Testis (tissue), 2 donors: ENCODE measurements at regions not wholly inside any gene's neighbourhood (a gene's known extent, or its start where the extent isn't known, plus 50 kb on each side); places are given as distances from the start of the nearest gene placed in this dataset.
A peak's percentile ranks its signal among the peaks of the same experiment; 100 is the strongest.

Source experiments
- DNase-seq: peaks from one replicate; pipeline ENCODE4 v3.0.0-alpha.2; 2019
- H3K27ac ChIP-seq, 2 donors: fragments of 200-600 bp; sonication (generic); one replicate each; pipeline ENCODE4 v1.5.1; 2019
- H3K27me3 ChIP-seq: fragments of 200-600 bp; sonication (generic); one replicate; pipeline ENCODE4 v1.5.1; 2019
- H3K36me3 ChIP-seq: fragments of 200-600 bp; sonication (generic); one replicate; pipeline ENCODE4 v1.5.1; 2017; ENCODE audit warnings: low read depth; ENCODE audit errors: missing control alignments
- H3K4me1 ChIP-seq: fragments of 200-600 bp; sonication (generic); one replicate; pipeline ENCODE4 v1.5.1; 2019
- H3K4me3 ChIP-seq, 2 donors: fragments of 200-600 bp; sonication (generic); one replicate each; pipeline ENCODE4 v1.5.1; 2017 to 2019
- H3K9me3 ChIP-seq: fragments of 200-600 bp; sonication (generic); one replicate; pipeline ENCODE4 v1.5.1; 2017
- POLR2A ChIP-seq: fragments of 450-650 bp; IDR thresholded peaks from one replicate; pipeline ENCODE4 v1.6.1; 2017; ENCODE audit warnings: antibody characterized with exemption, mild to moderate bottlenecking, moderate library complexity
- WGBS, 2 donors: methylation state at CpG; one replicate each; pipeline ENCODE4 v1.1.5; 2018; 5-methylcytosine and 5-hydroxymethylcytosine counted together
- intact Hi-C: fragments of 100-400 bp; cut with DNase I; formaldehyde crosslinking; loops from one replicate; pipeline ENCODE4 v1.15.1; 2023; ENCODE audit warnings: low total_unique reads
- TF ChIP-seq, protein P1 (sequence below), 3 experiments: fragments of 450-650 bp in 2 of 3; fragments of 200-600 bp in 1 of 3; sonication (generic) in 1 of 3; IDR thresholded peaks; one replicate each; pipeline ENCODE4 v1.5.1; 2016 to 2019; ENCODE audit warnings: antibody characterized with exemption in 3 of 3, mild to moderate bottlenecking in 2 of 3, moderate library complexity in 1 of 3

DNA sequence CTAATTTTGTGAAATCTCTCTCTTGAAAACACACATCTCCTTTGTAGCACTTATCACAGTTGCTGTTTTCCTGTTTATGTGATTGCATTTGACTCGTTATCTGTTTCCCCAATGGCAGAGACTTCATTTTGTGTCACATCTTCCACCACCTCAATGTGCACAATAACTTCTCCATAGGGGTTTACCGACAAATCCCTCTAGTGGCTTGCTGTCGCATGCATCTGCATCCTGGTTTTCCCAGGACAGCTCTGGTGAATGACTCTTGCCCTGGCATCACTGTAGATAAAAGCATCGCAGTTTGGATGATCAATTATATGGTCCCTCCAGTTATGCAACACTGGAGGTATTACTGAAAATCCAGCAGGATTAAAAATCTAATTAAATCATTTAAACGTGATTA, 206.5 kb upstream of the BTBD3 start:
- H3K4me3 ChIP-seq = no peak overlapping the region
- no peaks in the 10 kb centered on the region for H3K27me3 ChIP-seq
- WGBS, 2 donors = 85 to 88% methylated on average over 5 of the region's 5 CpGs
- intact Hi-C loops = no loop called here
- no peak overlapping the region for H3K27ac ChIP-seq
- no peak for DNase-seq
- H3K4me1 ChIP-seq = no peaks in the 10 kb centered on the region
- no peaks in the 10 kb centered on the region for H3K9me3 ChIP-seq
- TF ChIP-seq POLR2A = no peak
- TF ChIP-seq, protein P1, sequence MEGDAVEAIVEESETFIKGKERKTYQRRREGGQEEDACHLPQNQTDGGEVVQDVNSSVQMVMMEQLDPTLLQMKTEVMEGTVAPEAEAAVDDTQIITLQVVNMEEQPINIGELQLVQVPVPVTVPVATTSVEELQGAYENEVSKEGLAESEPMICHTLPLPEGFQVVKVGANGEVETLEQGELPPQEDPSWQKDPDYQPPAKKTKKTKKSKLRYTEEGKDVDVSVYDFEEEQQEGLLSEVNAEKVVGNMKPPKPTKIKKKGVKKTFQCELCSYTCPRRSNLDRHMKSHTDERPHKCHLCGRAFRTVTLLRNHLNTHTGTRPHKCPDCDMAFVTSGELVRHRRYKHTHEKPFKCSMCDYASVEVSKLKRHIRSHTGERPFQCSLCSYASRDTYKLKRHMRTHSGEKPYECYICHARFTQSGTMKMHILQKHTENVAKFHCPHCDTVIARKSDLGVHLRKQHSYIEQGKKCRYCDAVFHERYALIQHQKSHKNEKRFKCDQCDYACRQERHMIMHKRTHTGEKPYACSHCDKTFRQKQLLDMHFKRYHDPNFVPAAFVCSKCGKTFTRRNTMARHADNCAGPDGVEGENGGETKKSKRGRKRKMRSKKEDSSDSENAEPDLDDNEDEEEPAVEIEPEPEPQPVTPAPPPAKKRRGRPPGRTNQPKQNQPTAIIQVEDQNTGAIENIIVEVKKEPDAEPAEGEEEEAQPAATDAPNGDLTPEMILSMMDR (IDR thresholded peaks at IDR 0.05) = no peak
- no peaks in the 10 kb centered on the region for H3K36me3 ChIP-seq

GRCh38 chr20:11712639-11713160, 205.0 kb upstream of the BTBD3 start:
- no peak overlapping the region for H3K27ac ChIP-seq
- no peak for TF ChIP-seq POLR2A
- TF ChIP-seq, protein P1 (IDR thresholded peaks at IDR 0.05) = no peak
- 69 to 87% methylated on average over 3 of the region's 3 CpGs for WGBS, 2 donors

GRCh38 chr20:11714886-11715285, 202.8 kb upstream of the BTBD3 start:
- H3K36me3 ChIP-seq = no peaks in the 10 kb centered on the region
- no peaks in the 10 kb centered on the region for H3K4me1 ChIP-seq
- no peak for TF ChIP-seq POLR2A
- TF ChIP-seq, protein P1 (IDR thresholded peaks at IDR 0.05) = no peak
- no peak overlapping the region for H3K27ac ChIP-seq
- no peak for DNase-seq
- WGBS, 2 donors = 4 to 23% methylated on average over 2 of the region's 2 CpGs
- no peaks in the 10 kb centered on the region for H3K27me3 ChIP-seq
- no peak overlapping the region for H3K4me3 ChIP-seq
- no peaks in the 10 kb centered on the region for H3K9me3 ChIP-seq
- intact Hi-C loops = no loop called here

More at GRCh38 chr20:11712639-11713160, 205.0 kb upstream of the BTBD3 start:
- no peaks in the 10 kb centered on the region for H3K27me3 ChIP-seq
- H3K4me1 ChIP-seq = no peaks in the 10 kb centered on the region
- DNase-seq = no peak
- no peaks in the 10 kb centered on the region for H3K36me3 ChIP-seq
- no peaks in the 10 kb centered on the region for H3K9me3 ChIP-seq
- H3K4me3 ChIP-seq = no peak overlapping the region
- intact Hi-C loops = no loop called here

DNA sequence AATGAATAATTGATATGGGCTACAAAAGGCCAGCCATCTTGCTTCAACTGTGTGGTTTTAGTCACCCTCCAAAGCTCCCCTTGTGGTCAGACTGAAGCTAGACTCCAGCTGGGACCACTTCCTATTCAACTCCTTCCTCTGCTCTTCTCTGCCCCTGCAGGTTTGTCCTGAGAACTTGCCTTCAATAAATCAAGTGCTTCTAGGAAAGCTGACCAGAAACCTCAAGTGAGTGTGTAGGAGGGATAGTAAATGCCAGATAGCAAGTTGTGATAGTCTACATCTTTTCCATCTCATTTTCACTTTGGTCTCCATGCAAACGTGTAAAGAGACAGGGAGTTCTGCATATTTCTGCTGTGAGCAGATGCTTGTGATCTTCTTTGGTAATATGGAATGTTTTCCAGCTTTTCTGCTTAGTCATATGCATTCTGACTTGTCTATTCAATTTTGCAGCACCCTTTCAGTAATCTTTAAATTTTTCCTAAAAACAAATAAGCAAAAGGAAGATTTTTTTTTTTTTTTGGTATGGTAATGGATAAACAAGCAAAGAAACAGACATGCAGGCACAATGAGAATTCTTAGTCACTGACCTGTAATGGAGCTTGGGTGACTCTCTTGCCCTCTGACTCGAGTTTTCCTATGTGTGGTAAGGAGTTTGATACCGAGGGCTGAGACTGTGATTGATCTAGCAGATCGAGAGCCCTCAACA, 201.3 kb upstream of the BTBD3 start:
- Histone ChIP-seq H3K9me3 (no peaks in the 10 kb centered on the region), H3K4me1 (no peaks in the 10 kb centered on the region), H3K27ac (no peak overlapping the region), H3K36me3 (no peaks in the 10 kb centered on the region), H3K27me3 (no peaks in the 10 kb centered on the region), H3K4me3 (no peak overlapping the region)
- TF ChIP-seq POLR2A = no peak
- TF ChIP-seq, protein P1 (IDR thresholded peaks at IDR 0.05) = peak in 1 of 3 experiments; percentile 4
- 42 to 62% methylated on average over 4 of the region's 4 CpGs for WGBS, 2 donors
- peak; percentile 18 for DNase-seq
- intact Hi-C loops = no loop called here

- intact Hi-C loops = no loop called here
- no peaks in the 10 kb centered on the region for H3K36me3 ChIP-seq
Observed at GRCh38 chr20:11716945-11717248, 200.8 kb upstream of the BTBD3 start.

More at GRCh38 chr20:11716945-11717248, 200.8 kb upstream of the BTBD3 start:
- TF ChIP-seq, protein P1 (IDR thresholded peaks at IDR 0.05) = no peak
- TF ChIP-seq POLR2A = no peak
- no peak for DNase-seq
- Histone ChIP-seq H3K27ac (no peak overlapping the region), H3K9me3 (no peaks in the 10 kb centered on the region), H3K4me3 (no peak overlapping the region), H3K4me1 (no peaks in the 10 kb centered on the region), H3K27me3 (no peaks in the 10 kb centered on the region)
- WGBS, 2 donors = 95 to 100% methylated on average over 1 of the region's 1 CpG
